ENCODE measurements at regions not wholly inside any gene's neighbourhood (a gene's known extent, or its start where the extent isn't known, plus 50 kb on each side); places are given as distances from the start of the nearest gene placed in this dataset.

DNA sequence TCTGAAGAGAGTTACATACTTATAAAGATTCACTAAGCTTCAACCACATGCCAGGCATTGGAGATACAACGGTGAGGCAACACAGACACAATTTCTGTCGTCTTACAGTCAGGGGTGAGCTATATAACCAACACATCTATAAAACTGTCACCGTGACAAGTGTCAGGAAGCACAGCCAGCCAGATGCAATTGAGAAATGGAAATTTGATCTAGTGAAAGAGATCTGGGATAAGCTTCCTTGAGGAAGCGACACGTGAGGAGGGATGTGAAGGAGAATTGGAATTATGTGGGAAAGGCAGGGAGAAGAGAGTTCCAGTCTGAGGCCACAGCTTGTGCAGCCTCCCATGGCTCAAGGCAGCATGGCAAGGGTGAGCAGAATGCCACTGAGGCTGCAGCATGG, 50.9 kb upstream of the ZNF354B start:
- DNase-seq (ENCODE audit: low spot score) = no peak
- H2AFZ ChIP-seq (replicated peaks) = no peak overlapping the region
- H3K79me2 ChIP-seq (ENCODE audit: low read depth) = no peaks in the 10 kb centered on the region
- Mint-ChIP-seq H3K9me3 (peaks cover 27% of the 10 kb centered on the region), H3K4me1 (no peaks in the 10 kb centered on the region), H3K27me3 (ENCODE audit: insufficient read depth, low read depth) (no peaks in the 10 kb centered on the region), H3K4me3 (no peak overlapping the region), H3K27ac (no peak overlapping the region), H3K36me3 (no peaks in the 10 kb centered on the region)
- no peak overlapping the region for H3K4me2 ChIP-seq
- H3K9me3 ChIP-seq (ENCODE audit: low read depth) = no peaks in the 10 kb centered on the region
- H3K9ac ChIP-seq = no peak overlapping the region
- H4K20me1 ChIP-seq (ENCODE audit: low read depth) = no peaks in the 10 kb centered on the region
- H3K27me3 ChIP-seq = no peaks in the 10 kb centered on the region
- TF ChIP-seq, protein P1, sequence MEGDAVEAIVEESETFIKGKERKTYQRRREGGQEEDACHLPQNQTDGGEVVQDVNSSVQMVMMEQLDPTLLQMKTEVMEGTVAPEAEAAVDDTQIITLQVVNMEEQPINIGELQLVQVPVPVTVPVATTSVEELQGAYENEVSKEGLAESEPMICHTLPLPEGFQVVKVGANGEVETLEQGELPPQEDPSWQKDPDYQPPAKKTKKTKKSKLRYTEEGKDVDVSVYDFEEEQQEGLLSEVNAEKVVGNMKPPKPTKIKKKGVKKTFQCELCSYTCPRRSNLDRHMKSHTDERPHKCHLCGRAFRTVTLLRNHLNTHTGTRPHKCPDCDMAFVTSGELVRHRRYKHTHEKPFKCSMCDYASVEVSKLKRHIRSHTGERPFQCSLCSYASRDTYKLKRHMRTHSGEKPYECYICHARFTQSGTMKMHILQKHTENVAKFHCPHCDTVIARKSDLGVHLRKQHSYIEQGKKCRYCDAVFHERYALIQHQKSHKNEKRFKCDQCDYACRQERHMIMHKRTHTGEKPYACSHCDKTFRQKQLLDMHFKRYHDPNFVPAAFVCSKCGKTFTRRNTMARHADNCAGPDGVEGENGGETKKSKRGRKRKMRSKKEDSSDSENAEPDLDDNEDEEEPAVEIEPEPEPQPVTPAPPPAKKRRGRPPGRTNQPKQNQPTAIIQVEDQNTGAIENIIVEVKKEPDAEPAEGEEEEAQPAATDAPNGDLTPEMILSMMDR (IDR thresholded peaks at IDR 0.05) = no peak
- TF ChIP-seq EZH2phosphoT487 (IDR thresholded peaks at IDR 0.05) (no peak), EZH2 (IDR thresholded peaks at IDR 0.05) (no peak)
- H3F3A ChIP-seq (ENCODE audit: low read depth) = no peaks in the 10 kb centered on the region
- H3K36me3 ChIP-seq = no peaks in the 10 kb centered on the region
- no peak overlapping the region for H3K4me3 ChIP-seq
- H3K27ac ChIP-seq = no peak overlapping the region
- H3K4me1 ChIP-seq = no peaks in the 10 kb centered on the region

DNA sequence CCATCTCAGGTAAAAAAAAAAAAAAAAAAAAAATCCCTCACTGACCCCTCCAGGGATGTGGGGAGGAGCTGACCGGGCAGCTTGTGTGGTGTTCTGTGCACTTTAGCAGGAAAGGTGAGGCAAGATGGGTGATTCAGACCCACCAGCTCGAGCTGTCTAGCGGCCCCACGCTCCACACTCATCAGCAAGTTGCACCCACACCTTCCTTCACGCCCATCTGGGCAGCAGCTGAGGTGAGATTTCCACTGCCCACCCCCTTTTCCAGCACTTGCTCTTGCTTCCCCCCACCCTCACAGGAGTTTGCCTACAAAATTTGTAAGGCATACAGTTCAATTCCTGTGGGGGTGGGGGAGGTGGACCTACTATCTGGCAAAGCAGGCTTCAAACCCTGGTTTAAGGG, 58.7 kb upstream of the ZNF354B start:
- H3K27me3 Mint-ChIP-seq (ENCODE audit: insufficient read depth, low read depth) = peaks cover 4% of the 10 kb centered on the region

DNA sequence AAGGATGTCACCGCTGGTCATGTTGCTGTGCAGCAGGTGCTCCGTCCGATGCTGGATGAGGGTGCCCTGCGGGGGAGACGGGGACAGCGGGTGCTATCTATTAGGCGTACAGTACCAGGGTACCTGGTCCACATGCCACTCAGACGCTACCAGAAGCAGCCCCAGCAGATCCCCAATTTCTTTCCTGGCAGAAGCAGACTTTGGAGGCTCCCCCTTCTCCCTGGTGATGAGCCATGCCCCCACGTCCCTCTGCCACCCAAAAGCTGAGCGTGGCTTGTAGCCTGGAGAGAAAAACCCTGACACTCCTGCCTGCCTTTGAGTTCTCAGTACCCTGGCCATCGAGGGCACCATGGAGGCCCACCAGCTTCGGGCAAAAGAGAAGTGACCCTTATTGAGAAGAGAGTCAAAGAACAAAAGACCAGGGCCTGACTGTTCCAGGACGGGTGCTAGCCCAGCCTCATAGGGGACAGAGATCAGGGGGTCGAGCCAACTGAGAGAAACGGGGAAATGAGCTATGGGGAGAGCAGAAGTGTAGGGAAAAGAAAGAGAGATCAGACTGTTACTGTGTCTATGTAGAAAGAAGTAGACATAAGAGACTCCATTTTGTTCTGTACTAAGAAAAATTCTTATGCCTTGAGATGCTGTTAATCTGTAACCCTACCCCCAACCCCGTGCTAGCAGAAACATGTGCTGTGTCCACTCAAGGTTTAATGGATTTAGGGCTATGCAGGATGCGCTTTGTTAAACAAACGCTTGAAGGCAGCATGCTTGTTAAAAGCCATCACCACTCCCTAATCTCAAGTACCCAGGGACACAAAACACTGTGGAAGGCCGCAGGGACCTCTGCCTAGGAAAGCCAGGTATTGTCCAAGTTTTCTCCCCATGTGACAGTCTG, 62.0 kb upstream of the ZNF354B start:
- no peaks in the 10 kb centered on the region for H3K4me1 Mint-ChIP-seq
- H4K20me1 ChIP-seq (ENCODE audit: low read depth) = no peaks in the 10 kb centered on the region
- no peaks in the 10 kb centered on the region for H3F3A ChIP-seq (ENCODE audit: low read depth)
- H2AFZ ChIP-seq (replicated peaks) = no peak overlapping the region
- peaks cover 21% of the 10 kb centered on the region for H3K9me3 Mint-ChIP-seq
- no peaks in the 10 kb centered on the region for H3K4me1 ChIP-seq
- no peaks in the 10 kb centered on the region for H3K36me3 ChIP-seq
- H3K9ac ChIP-seq = no peak overlapping the region
- H3K4me3 ChIP-seq = no peak overlapping the region
- peaks cover 9% of the 10 kb centered on the region for H3K27me3 Mint-ChIP-seq (ENCODE audit: insufficient read depth, low read depth)
- H3K4me3 Mint-ChIP-seq = no peak overlapping the region
- H3K4me2 ChIP-seq = no peak overlapping the region
- no peak overlapping the region for H3K27ac ChIP-seq
- TF ChIP-seq EZH2phosphoT487 (IDR thresholded peaks at IDR 0.05) = no peak
- TF ChIP-seq EZH2 (IDR thresholded peaks at IDR 0.05) = no peak
- TF ChIP-seq, protein P1 (IDR thresholded peaks at IDR 0.05) = no peak
- H3K27me3 ChIP-seq = no peaks in the 10 kb centered on the region
- no peaks in the 10 kb centered on the region for H3K9me3 ChIP-seq (ENCODE audit: low read depth)
- no peak for DNase-seq (ENCODE audit: low spot score)
- peaks cover 2% of the 10 kb centered on the region for H3K36me3 Mint-ChIP-seq
- no peaks in the 10 kb centered on the region for H3K79me2 ChIP-seq (ENCODE audit: low read depth)
- no peak overlapping the region for H3K27ac Mint-ChIP-seq

More for the DNA sequence above, 58.7 kb upstream of the ZNF354B start:
- Histone ChIP-seq H2AFZ (replicated peaks) (no peak overlapping the region), H3K27ac (no peak overlapping the region), H3K27me3 (no peaks in the 10 kb centered on the region), H3K36me3 (no peaks in the 10 kb centered on the region), H3K9ac (no peak overlapping the region), H3K4me3 (no peak overlapping the region), H3K4me2 (no peak overlapping the region), H3K9me3 (ENCODE audit: low read depth) (no peaks in the 10 kb centered on the region), H4K20me1 (ENCODE audit: low read depth) (no peaks in the 10 kb centered on the region), H3K4me1 (no peaks in the 10 kb centered on the region), H3K79me2 (ENCODE audit: low read depth) (no peaks in the 10 kb centered on the region), H3F3A (ENCODE audit: low read depth) (no peaks in the 10 kb centered on the region)
- Mint-ChIP-seq H3K4me1 (no peaks in the 10 kb centered on the region), H3K36me3 (peaks cover 2% of the 10 kb centered on the region), H3K9me3 (peaks cover 25% of the 10 kb centered on the region), H3K27ac (no peak overlapping the region), H3K4me3 (no peak overlapping the region)
- no peak for DNase-seq (ENCODE audit: low spot score)
- no peak for TF ChIP-seq EZH2 (IDR thresholded peaks at IDR 0.05)
- TF ChIP-seq, protein P1 (IDR thresholded peaks at IDR 0.05) = no peak
- TF ChIP-seq EZH2phosphoT487 (IDR thresholded peaks at IDR 0.05) = no peak

All from neural progenitor cell (in vitro differentiated cells).